GM19397 (cell line): ENCODE measurements at regions not wholly inside any gene's neighbourhood (a gene's known extent, or its start where the extent isn't known, plus 50 kb on each side); places are given as distances from the start of the nearest gene placed in this dataset.

Experiments used
- ATAC-seq: cut with Tn5 transposase; IDR thresholded peaks from one replicate; pipeline ENCODE4 v1.9.1; 2021; ENCODE audit warnings: mild to moderate bottlenecking, moderate library complexity; ENCODE audit not compliant: unreplicated experiment

- no peak for ATAC-seq
These were observed 345.5 kb upstream of the ROBO1 start for GRCh38 chr3:80113331-80113730.

GRCh38 chr3:80099559-80100066 is 331.8 kb upstream of the ROBO1 start:
- ATAC-seq, result no peak

- no peak for ATAC-seq
These were observed 329.9 kb upstream of the ROBO1 start for GRCh38 chr3:80097674-80098073.

- no peak for ATAC-seq
These were observed 329.1 kb upstream of the ROBO1 start for GRCh38 chr3:80096909-80097308.

- ATAC-seq, result no peak
These were observed 326.8 kb upstream of the ROBO1 start for GRCh38 chr3:80094589-80094988.

- ATAC-seq, result no peak
These were observed 320.0 kb upstream of the ROBO1 start for GRCh38 chr3:80087767-80088166.

GRCh38 chr3:80086426-80086825 is 318.6 kb upstream of the ROBO1 start:
- ATAC-seq, result no peak

GRCh38 chr3:80079886-80080285 is 312.1 kb upstream of the ROBO1 start:
- ATAC-seq, result no peak

- ATAC-seq, result no peak
These were observed 300.7 kb upstream of the ROBO1 start for GRCh38 chr3:80068459-80068858.

- no peak for ATAC-seq
These were observed 295.7 kb upstream of the ROBO1 start for GRCh38 chr3:80063535-80063934.

GRCh38 chr3:80060664-80061063 is 292.9 kb upstream of the ROBO1 start:
- no peak for ATAC-seq

- no peak for ATAC-seq
These were observed 287.5 kb upstream of the ROBO1 start for GRCh38 chr3:80055306-80055705.

- no peak for ATAC-seq
These were observed 284.5 kb upstream of the ROBO1 start for GRCh38 chr3:80052271-80052670.

- no peak for ATAC-seq
These were observed 283.8 kb upstream of the ROBO1 start for GRCh38 chr3:80051602-80051962.

GRCh38 chr3:80050826-80051601 is 283.2 kb upstream of the ROBO1 start:
- ATAC-seq, result no peak

GRCh38 chr3:80043226-80043625 is 275.4 kb upstream of the ROBO1 start:
- no peak for ATAC-seq

GRCh38 chr3:80040067-80040466 is 272.3 kb upstream of the ROBO1 start:
- no peak for ATAC-seq

GRCh38 chr3:80036176-80036575 is 268.4 kb upstream of the ROBO1 start:
- no peak for ATAC-seq

GRCh38 chr3:80035021-80035420 is 267.2 kb upstream of the ROBO1 start:
- no peak for ATAC-seq

- no peak for ATAC-seq
These were observed 255.2 kb upstream of the ROBO1 start for GRCh38 chr3:80023010-80023409.

GRCh38 chr3:80018375-80018774 is 250.6 kb upstream of the ROBO1 start:
- no peak for ATAC-seq

GRCh38 chr3:80017369-80017768 is 249.6 kb upstream of the ROBO1 start:
- ATAC-seq, result no peak

GRCh38 chr3:80014576-80014975 is 246.8 kb upstream of the ROBO1 start:
- no peak for ATAC-seq
